ENCODE measurements at regions not wholly inside any gene's neighbourhood (a gene's known extent, or its start where the extent isn't known, plus 50 kb on each side); places are given as distances from the start of the nearest gene placed in this dataset.

DNA sequence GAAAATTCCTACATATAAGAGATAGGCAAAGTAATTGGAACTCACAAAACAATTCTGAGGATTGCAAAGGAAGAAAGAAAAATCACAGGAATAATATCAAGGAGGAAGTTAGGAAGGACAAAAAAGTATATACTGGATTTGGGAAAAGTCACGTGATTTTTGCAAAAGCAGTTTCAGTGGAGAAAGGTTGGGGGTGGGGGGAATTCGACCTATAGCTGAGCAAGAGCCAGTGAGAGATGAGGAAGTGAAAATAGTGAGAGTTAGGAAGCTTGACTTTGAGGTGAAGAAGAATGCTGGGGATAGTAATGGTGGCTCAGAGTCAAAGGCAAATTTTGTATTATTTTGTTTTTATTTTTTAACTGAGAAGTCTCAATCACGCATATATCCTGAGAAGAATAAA, 438.0 kb upstream of the PMFBP1 start:
- Histone ChIP-seq H3K4me3 (no peak overlapping the region), H3K4me1 (no peaks in the 10 kb centered on the region), H3K36me3 (no peaks in the 10 kb centered on the region), H3K27me3 (no peaks in the 10 kb centered on the region), H3K9me3 (no peaks in the 10 kb centered on the region), H3K27ac (no peak overlapping the region)
- TF ChIP-seq, protein P1, sequence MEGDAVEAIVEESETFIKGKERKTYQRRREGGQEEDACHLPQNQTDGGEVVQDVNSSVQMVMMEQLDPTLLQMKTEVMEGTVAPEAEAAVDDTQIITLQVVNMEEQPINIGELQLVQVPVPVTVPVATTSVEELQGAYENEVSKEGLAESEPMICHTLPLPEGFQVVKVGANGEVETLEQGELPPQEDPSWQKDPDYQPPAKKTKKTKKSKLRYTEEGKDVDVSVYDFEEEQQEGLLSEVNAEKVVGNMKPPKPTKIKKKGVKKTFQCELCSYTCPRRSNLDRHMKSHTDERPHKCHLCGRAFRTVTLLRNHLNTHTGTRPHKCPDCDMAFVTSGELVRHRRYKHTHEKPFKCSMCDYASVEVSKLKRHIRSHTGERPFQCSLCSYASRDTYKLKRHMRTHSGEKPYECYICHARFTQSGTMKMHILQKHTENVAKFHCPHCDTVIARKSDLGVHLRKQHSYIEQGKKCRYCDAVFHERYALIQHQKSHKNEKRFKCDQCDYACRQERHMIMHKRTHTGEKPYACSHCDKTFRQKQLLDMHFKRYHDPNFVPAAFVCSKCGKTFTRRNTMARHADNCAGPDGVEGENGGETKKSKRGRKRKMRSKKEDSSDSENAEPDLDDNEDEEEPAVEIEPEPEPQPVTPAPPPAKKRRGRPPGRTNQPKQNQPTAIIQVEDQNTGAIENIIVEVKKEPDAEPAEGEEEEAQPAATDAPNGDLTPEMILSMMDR (IDR thresholded peaks at IDR 0.05) = no peak
- intact Hi-C loops (cut with DNase I) = no loop called here
- no peak for DNase-seq
- ATAC-seq = no peak

DNA sequence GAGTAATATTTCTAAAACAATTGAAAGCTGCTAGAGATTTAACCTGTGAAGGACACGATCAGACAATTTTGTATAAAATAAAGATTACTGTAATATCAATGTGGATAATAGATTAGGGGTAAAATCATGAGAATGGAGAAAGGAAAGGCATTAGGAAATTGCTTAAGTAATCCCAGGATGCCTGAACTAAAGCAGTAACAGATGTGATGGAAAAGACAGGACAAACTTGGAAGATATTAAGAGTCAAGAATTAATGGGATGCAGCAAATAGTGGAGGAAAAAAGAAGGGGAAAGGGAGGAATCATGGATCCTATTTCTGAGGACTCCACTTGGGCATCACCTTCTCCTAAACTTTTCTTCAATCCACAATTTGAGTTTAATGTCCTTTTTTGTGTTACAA, 437.1 kb upstream of the PMFBP1 start:
- Histone ChIP-seq H3K4me3 (no peak overlapping the region), H3K27ac (no peak overlapping the region), H3K9me3 (no peaks in the 10 kb centered on the region), H3K27me3 (no peaks in the 10 kb centered on the region), H3K36me3 (no peaks in the 10 kb centered on the region), H3K4me1 (no peaks in the 10 kb centered on the region)
- DNase-seq (no peak), ATAC-seq (no peak)
- intact Hi-C loops (cut with DNase I) = no loop called here
- TF ChIP-seq, protein P1 (IDR thresholded peaks at IDR 0.05) = no peak

DNA sequence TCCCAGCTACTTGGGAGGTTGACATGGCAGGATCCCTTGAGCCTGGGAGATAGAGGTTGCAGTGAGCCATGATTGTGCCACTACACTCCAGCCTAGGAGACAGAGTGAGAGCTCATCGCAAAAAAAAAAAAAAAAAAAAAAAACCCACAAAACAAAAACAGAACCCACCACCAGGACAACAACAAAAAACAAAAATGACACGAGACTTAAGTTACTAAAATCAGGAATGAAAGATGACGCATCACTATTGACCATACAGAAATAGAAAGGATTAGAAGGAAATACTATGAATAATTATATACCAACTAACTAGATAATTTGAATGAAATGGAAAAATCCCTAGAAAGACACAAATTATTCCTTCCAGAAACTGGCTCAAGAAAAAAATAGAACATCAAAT, 432.4 kb upstream of the PMFBP1 start:
- no peak overlapping the region for H3K27ac ChIP-seq
- no peaks in the 10 kb centered on the region for H3K4me1 ChIP-seq
- no peak overlapping the region for H3K4me3 ChIP-seq
- no peaks in the 10 kb centered on the region for H3K36me3 ChIP-seq
- intact Hi-C loops (cut with DNase I) = no loop called here
- DNase-seq (no peak), ATAC-seq (no peak)
- TF ChIP-seq, protein P1 (IDR thresholded peaks at IDR 0.05) = no peak
- H3K27me3 ChIP-seq = no peaks in the 10 kb centered on the region
- H3K9me3 ChIP-seq = no peaks in the 10 kb centered on the region

DNA sequence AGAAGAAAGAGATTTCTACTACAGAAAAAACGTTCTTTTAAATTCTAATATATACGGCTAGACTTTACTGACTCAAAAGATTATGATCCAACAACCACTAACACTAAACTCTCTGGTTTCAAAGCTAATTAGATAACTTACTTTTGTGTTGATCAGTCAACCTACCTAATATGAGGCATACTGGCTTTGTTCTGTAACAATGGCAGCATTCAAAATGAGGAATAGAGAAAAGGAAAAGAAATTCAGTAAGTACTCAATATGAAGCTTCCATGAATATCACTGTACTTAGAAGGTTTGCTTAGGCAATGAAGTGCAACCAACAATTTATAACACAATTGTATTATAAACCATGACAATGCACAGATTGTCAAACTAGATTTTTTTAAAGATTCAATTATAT, 430.5 kb upstream of the PMFBP1 start:
- H3K4me1 ChIP-seq = no peaks in the 10 kb centered on the region
- no peak overlapping the region for H3K4me3 ChIP-seq
- DNase-seq = no peak
- no peaks in the 10 kb centered on the region for H3K36me3 ChIP-seq
- no peak for ATAC-seq
- no peaks in the 10 kb centered on the region for H3K27me3 ChIP-seq
- TF ChIP-seq, protein P1 (IDR thresholded peaks at IDR 0.05) = no peak
- H3K9me3 ChIP-seq = no peaks in the 10 kb centered on the region
- intact Hi-C loops (cut with DNase I) = no loop called here
- no peak overlapping the region for H3K27ac ChIP-seq

DNA sequence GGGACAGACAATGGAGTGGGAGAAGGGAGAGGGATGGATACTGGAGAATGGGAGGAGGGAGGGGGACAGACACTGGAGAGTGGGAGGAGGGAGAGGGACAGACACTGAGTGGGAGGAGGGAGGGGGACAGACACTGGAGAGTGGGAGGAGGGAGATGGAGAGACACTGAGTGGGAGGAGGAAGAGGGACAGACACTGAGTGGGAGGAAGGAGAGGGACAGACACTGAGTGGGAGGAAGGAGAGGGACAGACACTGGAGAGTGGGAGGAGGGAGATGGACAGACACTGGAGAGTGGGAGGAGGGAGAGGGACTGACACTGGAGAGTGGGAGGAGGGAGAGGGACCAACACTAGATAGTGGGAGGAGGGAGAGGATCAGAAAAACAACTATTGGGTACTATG, 426.7 kb upstream of the PMFBP1 start:
- no peak for DNase-seq
- intact Hi-C loops (cut with DNase I) = no loop called here

DNA sequence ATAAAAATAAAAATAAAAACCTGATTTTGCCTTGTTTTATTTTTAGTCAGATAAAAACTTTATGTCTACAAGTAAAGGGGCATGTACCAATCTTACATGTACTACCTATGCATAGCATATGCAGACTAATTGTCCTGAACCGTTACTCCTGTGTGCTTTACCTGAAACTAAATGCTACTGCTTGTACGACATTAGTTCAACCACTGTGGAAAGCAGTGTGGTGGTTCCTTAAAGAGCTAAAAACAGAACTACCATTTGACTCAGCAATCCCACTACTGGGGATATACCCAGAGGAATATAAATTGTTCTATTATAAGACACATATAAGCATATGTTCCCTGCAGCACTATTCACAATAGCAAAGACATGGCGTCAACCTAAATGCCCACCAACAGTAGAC, 426.0 kb upstream of the PMFBP1 start:
- Histone ChIP-seq H3K4me1 (no peaks in the 10 kb centered on the region), H3K27me3 (no peaks in the 10 kb centered on the region), H3K9me3 (no peaks in the 10 kb centered on the region), H3K4me3 (no peak overlapping the region), H3K36me3 (no peaks in the 10 kb centered on the region), H3K27ac (no peak overlapping the region)
- TF ChIP-seq, protein P1 (IDR thresholded peaks at IDR 0.05) = no peak
- no peak for DNase-seq
- no peak for ATAC-seq
- intact Hi-C loops (cut with DNase I) = no loop called here

More for the DNA sequence above, 426.7 kb upstream of the PMFBP1 start:
- H3K27me3 ChIP-seq = no peaks in the 10 kb centered on the region
- H3K36me3 ChIP-seq = no peaks in the 10 kb centered on the region
- H3K4me3 ChIP-seq = no peak overlapping the region
- no peak for ATAC-seq
- no peaks in the 10 kb centered on the region for H3K4me1 ChIP-seq
- TF ChIP-seq, protein P1 (IDR thresholded peaks at IDR 0.05) = no peak
- no peak overlapping the region for H3K27ac ChIP-seq
- H3K9me3 ChIP-seq = no peaks in the 10 kb centered on the region
